Keratinocyte (primary cell): ENCODE measurements at regions not wholly inside any gene's neighbourhood (a gene's known extent, or its start where the extent isn't known, plus 50 kb on each side); places are given as distances from the start of the nearest gene placed in this dataset.

Experiments
- CTCF ChIP-seq, 3 experiments: IDR thresholded peaks in 1 of 3; conservative IDR thresholded peaks in 1 of 3; optimal IDR thresholded peaks in 1 of 3; 2 replicates in 2 of 3; 3 replicates in 1 of 3; pipeline versions ENCODE3 to v1.5.1; 2011; ENCODE audit warnings: low read length in 3 of 3, mild to moderate bottlenecking in 3 of 3, moderate library complexity in 2 of 3, control low read depth in 1 of 3, inconsistent platforms in 1 of 3; ENCODE audit not compliant: insufficient read depth in 2 of 3; ENCODE audit errors: extremely low read depth in 1 of 3
- EZH2 ChIP-seq: IDR thresholded peaks from one replicate; pipeline ENCODE4 v1.6.1; 2012; ENCODE audit warnings: inconsistent platforms, mild to moderate bottlenecking, low read length, moderate library complexity

DNA sequence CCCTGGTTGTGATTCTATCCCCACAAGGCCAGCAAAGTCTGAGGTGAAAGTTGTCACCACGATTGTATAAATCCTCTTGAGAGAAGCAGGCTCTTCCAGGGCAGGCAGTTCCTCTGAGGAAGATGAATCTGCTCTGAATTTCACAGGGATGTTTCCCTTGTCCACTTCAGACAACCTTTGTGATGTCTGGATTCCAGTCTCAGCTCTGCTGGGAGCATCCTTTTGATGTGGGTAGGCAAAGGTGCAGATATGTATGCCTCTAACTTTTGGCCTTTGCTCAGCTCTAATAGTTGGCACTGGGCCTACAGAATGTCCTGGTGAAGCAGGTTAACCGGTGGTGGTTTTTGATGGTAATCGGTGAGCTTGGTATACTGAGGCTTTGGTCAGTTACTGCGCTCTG, 50.6 kb upstream of the WDR1 start:
- TF ChIP-seq EZH2: no peak
- no peak for TF ChIP-seq CTCF (optimal IDR thresholded peaks at IDR 0.05 in 1 of 3, IDR thresholded peaks at IDR 0.05 in 1 of 3, conservative IDR thresholded peaks at IDR 0.05 in 1 of 3; ENCODE audit: extremely low read depth in 1 of 3, insufficient read depth in 2 of 3, low read length in 3 of 3)
